ENCODE measurements at regions not wholly inside any gene's neighbourhood (a gene's known extent, or its start where the extent isn't known, plus 50 kb on each side); places are given as distances from the start of the nearest gene placed in this dataset.
"Not testable (repeated sequence)": the region's sequence is repeated elsewhere in the genome, so short reads cannot be mapped to it uniquely, and the experiment has no call there.

- no peak for DNase-seq
Observed at GRCh38 chr14:106107703-106108102, 581.3 kb downstream of the TMEM121 start.

- DNase-seq, result no peak
Observed at GRCh38 chr14:106109337-106109736, 583.0 kb downstream of the TMEM121 start.

GRCh38 chr14:106115401-106115800, 589.0 kb downstream of the TMEM121 start:
- no peak for DNase-seq

- not testable (repeated sequence) for DNase-seq
Observed at GRCh38 chr14:106116339-106116930, 590.1 kb downstream of the TMEM121 start.

- DNase-seq, result no peak
Observed at GRCh38 chr14:106120101-106120500, 593.7 kb downstream of the TMEM121 start.

GRCh38 chr14:106129274-106129673, 602.9 kb downstream of the TMEM121 start:
- no peak for DNase-seq

GRCh38 chr14:106129904-106130661, 603.7 kb downstream of the TMEM121 start:
- not testable (repeated sequence) for DNase-seq

- DNase-seq, result not testable (repeated sequence)
Observed at GRCh38 chr14:106133126-106133525, 606.7 kb downstream of the TMEM121 start.

- no peak for DNase-seq
Observed at GRCh38 chr14:106134886-106135285, 608.5 kb downstream of the TMEM121 start.

- DNase-seq, result no peak
Observed at GRCh38 chr14:106141242-106142220, 615.1 kb downstream of the TMEM121 start.

- not testable (repeated sequence) for DNase-seq
Observed at GRCh38 chr14:106145731-106146130, 619.3 kb downstream of the TMEM121 start.

GRCh38 chr14:106153362-106153955, 627.1 kb downstream of the TMEM121 start:
- DNase-seq, result peak; percentile 12

GRCh38 chr14:106163316-106163715, 636.9 kb downstream of the TMEM121 start:
- DNase-seq, result no peak

GRCh38 chr14:106163812-106164211, 637.4 kb downstream of the TMEM121 start:
- DNase-seq, result not testable (repeated sequence)

- DNase-seq, result no peak
Observed at GRCh38 chr14:106166232-106166631, 639.8 kb downstream of the TMEM121 start.

GRCh38 chr14:106166650-106167204, 640.3 kb downstream of the TMEM121 start:
- no peak for DNase-seq

- not testable (repeated sequence) for DNase-seq
Observed at GRCh38 chr14:106170163-106170658, 643.8 kb downstream of the TMEM121 start.

GRCh38 chr14:106174206-106174605, 647.8 kb downstream of the TMEM121 start:
- DNase-seq, result no peak

GRCh38 chr14:106177266-106178246, 651.2 kb downstream of the TMEM121 start:
- DNase-seq, result not testable (repeated sequence)

- no peak for DNase-seq
Observed at GRCh38 chr14:106179761-106180160, 653.4 kb downstream of the TMEM121 start.

- not testable (repeated sequence) for DNase-seq
Observed at GRCh38 chr14:106184771-106185170, 658.4 kb downstream of the TMEM121 start.
